Activated CD8-positive, alpha-beta T cell treated with anti-CD3 and anti-CD28 coated beads for 36 hours (primary cell): ENCODE measurements at regions not wholly inside any gene's neighbourhood (a gene's known extent, or its start where the extent isn't known, plus 50 kb on each side); places are given as distances from the start of the nearest gene placed in this dataset.
A peak's percentile ranks its signal among the peaks of the same experiment; 100 is the strongest.

ENCODE experiments used
- ATAC-seq: fragments of 200-7000 bp; cut with Tn5 transposase; one replicate; pipeline ENCODE4 v1.10.0; 2021; ENCODE audit warnings: mild to moderate bottlenecking, moderate library complexity
- CTCF ChIA-PET: fragments of 350-600 bp; sonication (Branson Sonifier 250); formaldehyde crosslinking; loops from one replicate; lab custom pipeline; 2021; ENCODE audit warnings: antibody characterized with exemption; lab: Charles Lee
- POLR2A ChIA-PET: fragments of 350-600 bp; sonication (Branson Sonifier 250); formaldehyde crosslinking; loops from one replicate; lab custom pipeline; 2021; ENCODE audit warnings: antibody characterized with exemption; lab: Charles Lee
- DNase-seq: peaks from one replicate; pipeline ENCODE4 v3.0.0-alpha.2; 2020
- H3K27ac Mint-ChIP-seq: one replicate; pipeline ENCODE4 v1.8.0; 2021; ENCODE audit warnings: mild to moderate bottlenecking, mixed read lengths
- H3K27me3 Mint-ChIP-seq: one replicate; pipeline ENCODE4 v1.8.0; 2021; ENCODE audit warnings: mixed read lengths
- H3K36me3 Mint-ChIP-seq: one replicate; pipeline ENCODE4 v1.8.0; 2021; ENCODE audit warnings: low read depth, mixed read lengths
- H3K4me1 Mint-ChIP-seq: one replicate; pipeline ENCODE4 v1.8.0; 2021; ENCODE audit warnings: low read depth, mixed read lengths
- H3K4me3 Mint-ChIP-seq: one replicate; pipeline ENCODE4 v1.8.0; 2021; ENCODE audit warnings: mild to moderate bottlenecking, moderate library complexity, mixed read lengths
- H3K9me3 Mint-ChIP-seq: one replicate; pipeline ENCODE4 v1.8.0; 2021; ENCODE audit warnings: mixed read lengths
- CTCF ChIP-seq: fragments of 200-600 bp; IDR thresholded peaks from one replicate; pipeline ENCODE4 v1.8.0; 2022; ENCODE audit warnings: antibody characterized with exemption, mild to moderate bottlenecking
- intact Hi-C: fragments of 100-400 bp; cut with micrococcal nuclease; formaldehyde crosslinking; loops from one replicate; pipeline ENCODE4 v1.10.0; 2022

- Mint-ChIP-seq H3K27ac (no peak overlapping the region), H3K27me3 (no peaks in the 10 kb centered on the region), H3K4me1 (no peaks in the 10 kb centered on the region), H3K36me3 (peaks cover 6% of the 10 kb centered on the region), H3K9me3 (no peaks in the 10 kb centered on the region), H3K4me3 (no peak overlapping the region)
- intact Hi-C loops = no loop called here
- ATAC-seq (no peak), DNase-seq (peak; percentile 16)
- CTCF ChIA-PET = no interaction called here
- TF ChIP-seq CTCF = no peak
- POLR2A ChIA-PET = no interaction called here
These were observed 101.4 kb upstream of the RAB40AL start for GRCh38 chrX:102835504-102836146.

- H3K27ac Mint-ChIP-seq = no peak overlapping the region
- no peak for ATAC-seq
- H3K9me3 Mint-ChIP-seq = no peaks in the 10 kb centered on the region
- no peaks in the 10 kb centered on the region for H3K4me1 Mint-ChIP-seq
- TF ChIP-seq CTCF = no peak
- H3K4me3 Mint-ChIP-seq = no peak overlapping the region
- no peaks in the 10 kb centered on the region for H3K27me3 Mint-ChIP-seq
- intact Hi-C loops = no loop called here
- POLR2A ChIA-PET = no interaction called here
- H3K36me3 Mint-ChIP-seq = peaks cover 2% of the 10 kb centered on the region
- CTCF ChIA-PET = no interaction called here
- no peak for DNase-seq
These were observed 99.2 kb upstream of the RAB40AL start for GRCh38 chrX:102837847-102838246.

GRCh38 chrX:102840871-102841705 lies 96.0 kb upstream of the RAB40AL start:
- CTCF ChIA-PET = no interaction called here
- H3K9me3 Mint-ChIP-seq = no peaks in the 10 kb centered on the region
- H3K27ac Mint-ChIP-seq = no peak overlapping the region
- no peak for ATAC-seq
- H3K27me3 Mint-ChIP-seq = no peaks in the 10 kb centered on the region
- H3K36me3 Mint-ChIP-seq = peaks cover 2% of the 10 kb centered on the region
- H3K4me1 Mint-ChIP-seq = no peaks in the 10 kb centered on the region
- POLR2A ChIA-PET = no interaction called here
- no peak for DNase-seq
- H3K4me3 Mint-ChIP-seq = no peak overlapping the region
- TF ChIP-seq CTCF = no peak
- intact Hi-C loops = no loop called here

- intact Hi-C loops = no loop called here
- TF ChIP-seq CTCF = no peak
- no peak for DNase-seq
- no peaks in the 10 kb centered on the region for H3K27me3 Mint-ChIP-seq
- H3K4me1 Mint-ChIP-seq = no peaks in the 10 kb centered on the region
- no peak overlapping the region for H3K4me3 Mint-ChIP-seq
- H3K36me3 Mint-ChIP-seq = peaks cover 2% of the 10 kb centered on the region
- H3K27ac Mint-ChIP-seq = no peak overlapping the region
- CTCF ChIA-PET = no interaction called here
- POLR2A ChIA-PET = no interaction called here
- ATAC-seq = no peak
- no peaks in the 10 kb centered on the region for H3K9me3 Mint-ChIP-seq
These were observed 95.4 kb upstream of the RAB40AL start for GRCh38 chrX:102841706-102842003.

- ChIA-PET CTCF (interaction anchor here (1.5 kb wide), 1 partner anchor 18 kb away, joined by 3 read pairs; no protein-coding TSS in a partner anchor), POLR2A (no interaction called here)
These were observed 92.1 kb upstream of the RAB40AL start for GRCh38 chrX:102845020-102845419.

More at GRCh38 chrX:102845020-102845419, 92.1 kb upstream of the RAB40AL start:
- ATAC-seq (no peak), DNase-seq (no peak)
- Mint-ChIP-seq H3K27ac (no peak overlapping the region), H3K4me1 (no peaks in the 10 kb centered on the region), H3K27me3 (no peaks in the 10 kb centered on the region), H3K4me3 (no peak overlapping the region), H3K36me3 (no peaks in the 10 kb centered on the region), H3K9me3 (no peaks in the 10 kb centered on the region)
- no peak for TF ChIP-seq CTCF
- intact Hi-C loops = no loop called here
